NCI-H146 treated with DMSO at 0.1 percent for 48 hours (cell line): ENCODE measurements at regions not wholly inside any gene's neighbourhood (a gene's known extent, or its start where the extent isn't known, plus 50 kb on each side); places are given as distances from the start of the nearest gene placed in this dataset.
"Not testable (repeated sequence)": the region's sequence is repeated elsewhere in the genome, so short reads cannot be mapped to it uniquely, and the experiment has no call there.

Source experiments
- DNase-seq: peaks from one replicate; lab custom pipeline; 2025; ENCODE audit not compliant: unreplicated experiment; lab: John Stamatoyannopoulos, UW

DNA sequence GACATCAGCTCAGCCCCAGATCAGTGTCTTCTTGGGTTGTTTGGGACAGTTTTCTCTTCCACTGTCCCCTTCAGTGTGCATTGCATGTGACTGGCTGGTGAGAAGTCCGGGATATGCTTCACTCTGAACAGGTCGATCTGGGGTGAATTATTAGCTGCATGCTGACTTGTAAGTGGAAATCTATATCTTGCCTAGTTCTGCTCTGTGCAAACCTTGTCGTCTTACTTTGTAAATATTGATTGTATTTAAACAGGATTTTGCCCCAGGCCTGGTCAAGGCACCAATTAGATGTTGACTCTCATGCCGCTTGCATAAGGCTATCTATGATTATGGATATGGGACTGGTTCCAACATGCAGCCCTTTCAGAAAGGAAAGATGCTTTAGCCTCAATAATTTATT lies 669.7 kb downstream of the TYW1 start:
- peak; percentile 31 for DNase-seq

- no peak for DNase-seq
These were observed 674.4 kb downstream of the TYW1 start for GRCh38 chr7:67671006-67671548.

DNA sequence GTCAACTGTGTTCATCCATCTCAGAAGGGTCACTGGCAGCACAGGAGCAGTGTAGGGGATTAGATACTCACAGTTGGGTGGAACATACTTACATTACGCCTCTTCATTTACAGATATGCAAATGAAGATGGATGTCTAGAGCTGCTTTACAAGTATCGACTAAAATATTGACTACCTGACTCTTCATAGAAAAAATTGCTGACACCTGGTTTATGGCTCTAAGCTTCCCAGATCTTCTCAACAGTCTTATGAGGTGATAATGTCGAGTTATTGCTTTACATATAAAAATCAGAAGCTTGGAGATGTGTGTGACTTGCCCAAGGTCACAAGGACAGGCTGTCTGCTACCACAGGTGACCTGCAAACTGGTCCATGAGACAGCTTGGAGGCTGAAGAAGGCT lies 677.2 kb downstream of the TYW1 start:
- DNase-seq = no peak

- not testable (repeated sequence) for DNase-seq
These were observed 678.2 kb downstream of the TYW1 start for GRCh38 chr7:67674862-67675261.

DNA sequence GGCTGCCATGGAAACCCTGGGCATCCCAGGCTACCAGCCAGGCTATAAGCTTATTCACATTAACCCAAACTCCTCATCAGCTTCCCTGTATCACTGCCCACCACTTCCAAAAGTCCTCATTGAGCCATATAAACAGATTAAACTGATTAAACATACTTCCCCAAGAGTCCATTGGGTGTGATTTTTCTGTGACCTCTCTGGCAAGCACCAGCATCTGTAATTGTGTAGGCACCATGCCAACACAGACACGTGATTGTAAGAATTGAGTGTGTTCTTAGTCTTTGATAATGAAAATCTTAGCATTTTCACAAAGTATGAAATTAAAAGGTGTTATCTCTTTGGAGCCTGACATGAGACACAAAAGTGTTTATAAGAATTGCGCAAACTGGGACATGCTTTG lies 679.3 kb downstream of the TYW1 start:
- DNase-seq = no peak

GRCh38 chr7:67678419-67678818 lies 681.8 kb downstream of the TYW1 start:
- no peak for DNase-seq

DNA sequence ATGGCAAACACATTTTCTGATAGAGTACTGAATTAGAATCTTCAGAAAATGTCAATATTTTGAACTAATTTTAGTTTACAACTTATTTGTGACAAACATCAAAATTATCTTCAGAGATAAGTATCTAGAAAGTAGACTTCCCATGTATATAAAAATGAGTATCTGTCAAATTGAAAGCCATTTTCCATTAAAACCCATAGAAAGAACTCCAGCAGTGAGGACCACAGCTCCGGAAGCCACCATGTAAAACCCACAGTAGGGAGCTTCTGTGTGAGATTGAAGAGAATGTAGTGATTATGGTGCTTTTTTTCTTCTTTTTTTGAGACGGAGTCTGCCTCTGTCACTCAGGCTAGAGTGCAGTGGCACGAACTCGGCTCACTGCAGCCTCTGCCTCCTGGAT lies 687.0 kb downstream of the TYW1 start:
- no peak for DNase-seq

DNA sequence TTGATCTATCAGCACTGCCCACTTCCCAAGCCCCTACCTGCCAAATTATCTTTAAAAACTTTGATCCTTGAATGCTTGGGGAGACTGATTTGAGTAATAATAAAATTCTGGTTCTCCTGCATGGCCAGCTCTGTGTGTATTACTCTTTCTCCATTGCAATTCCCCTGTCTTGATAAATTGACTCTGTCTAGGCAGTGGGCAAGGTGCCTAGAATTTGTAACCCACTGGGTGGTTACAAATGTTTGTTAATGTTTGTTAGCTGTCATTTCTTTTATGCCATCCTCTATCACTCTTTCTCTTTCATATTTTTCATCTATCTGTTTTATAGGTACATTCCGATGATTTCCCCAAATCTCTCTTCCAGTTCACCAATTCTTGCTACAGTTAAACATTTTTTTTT lies 694.1 kb downstream of the TYW1 start:
- DNase-seq = no peak

- no peak for DNase-seq
These were observed 695.8 kb downstream of the TYW1 start for GRCh38 chr7:67692425-67692824.

DNA sequence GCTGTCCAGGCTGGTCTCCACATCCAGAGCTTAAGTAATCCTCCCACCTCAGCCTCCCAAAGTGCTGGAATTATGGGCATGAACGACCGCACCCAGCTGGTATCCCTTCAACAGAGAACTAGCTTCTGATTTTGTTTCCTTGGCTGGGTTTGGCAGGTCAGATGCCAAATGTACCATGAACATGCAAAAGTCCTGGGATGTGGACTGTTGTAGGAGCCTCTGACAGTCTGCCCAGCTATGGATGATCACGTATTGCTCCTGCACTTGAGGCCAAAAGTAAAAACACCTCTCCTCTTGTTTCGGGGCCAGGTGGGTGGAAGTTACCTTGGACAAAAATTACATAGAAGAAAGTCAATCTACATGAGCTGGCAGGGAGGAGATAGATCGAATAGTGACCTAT lies 699.5 kb downstream of the TYW1 start:
- no peak for DNase-seq

DNA sequence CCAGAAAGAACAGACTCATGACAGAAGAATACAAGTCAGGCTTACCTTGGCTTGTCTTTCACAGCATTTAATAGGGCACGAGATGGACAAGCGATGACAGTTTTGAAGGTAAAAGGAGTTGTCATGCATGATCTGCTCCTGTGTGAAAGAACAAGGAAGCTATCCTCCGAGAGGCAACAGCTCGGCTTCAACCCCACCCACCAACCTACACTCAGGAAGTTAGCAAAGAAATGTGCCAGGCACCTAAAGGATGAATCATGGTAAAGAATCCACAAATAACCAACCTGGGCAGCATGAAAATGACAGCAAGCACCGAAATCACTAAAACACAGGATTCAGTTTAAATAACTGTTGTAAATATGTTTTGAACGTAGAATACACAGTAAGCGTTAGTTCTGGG lies 700.2 kb downstream of the TYW1 start:
- DNase-seq = no peak

DNA sequence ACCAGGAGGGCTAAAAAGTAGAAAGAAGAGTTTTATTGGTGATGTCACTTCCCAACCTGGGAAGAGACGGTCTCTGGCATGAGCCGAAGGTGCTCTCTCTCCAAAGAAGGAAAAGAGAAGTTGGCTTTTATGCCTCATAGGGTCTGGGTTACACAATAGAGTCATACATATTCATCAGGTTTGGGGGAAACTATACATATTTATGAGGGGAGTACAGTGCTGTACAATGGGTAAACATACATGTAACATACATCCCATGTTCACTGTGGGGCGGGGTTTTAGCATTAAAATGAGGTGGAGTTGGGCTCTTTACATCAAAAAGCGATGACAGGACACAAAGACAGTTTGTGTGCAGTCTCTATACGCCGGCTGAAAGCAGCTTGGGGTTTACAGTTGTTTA lies 701.7 kb downstream of the TYW1 start:
- no peak for DNase-seq

DNA sequence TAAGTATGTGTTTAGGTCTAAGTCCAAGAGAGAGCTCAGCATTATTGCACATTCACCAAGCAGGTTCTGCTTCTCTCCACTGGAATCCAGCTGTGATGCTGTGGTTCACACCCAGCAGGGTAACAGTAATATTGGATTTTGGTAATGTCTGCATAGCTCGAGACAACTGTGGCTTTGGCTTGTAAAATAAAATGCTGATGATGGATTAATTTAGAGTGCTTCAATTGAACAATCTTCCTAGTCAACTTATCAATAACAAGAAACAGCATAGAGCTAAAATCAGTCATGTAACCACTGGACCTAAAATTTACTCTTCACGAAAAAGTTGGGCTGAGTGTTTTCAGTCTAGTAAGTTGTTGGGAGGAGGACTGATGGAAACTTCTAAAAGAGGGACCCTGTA lies 709.2 kb downstream of the TYW1 start:
- DNase-seq = no peak

DNA sequence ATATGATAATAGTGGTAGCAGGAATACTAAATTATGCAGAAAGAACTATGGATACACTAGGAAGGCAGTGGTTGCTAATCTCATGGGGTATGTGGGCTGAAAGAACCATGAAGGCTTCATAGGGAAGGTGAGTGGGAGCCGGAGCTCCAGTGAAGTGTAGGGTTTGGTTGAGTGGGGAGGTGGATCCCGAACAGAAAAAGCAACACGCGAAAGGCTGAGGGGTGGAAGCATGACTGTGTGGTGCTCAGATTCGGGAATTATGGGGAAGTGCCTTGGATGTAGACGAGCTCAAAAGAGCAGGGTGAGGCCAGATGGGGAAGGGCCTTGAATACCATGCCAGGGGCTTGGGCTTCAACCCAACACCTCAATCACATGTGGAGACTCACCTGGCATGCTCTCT lies 715.1 kb downstream of the TYW1 start:
- no peak for DNase-seq

GRCh38 chr7:67713451-67714056 lies 716.9 kb downstream of the TYW1 start:
- no peak for DNase-seq

GRCh38 chr7:67716729-67717128 lies 720.1 kb downstream of the TYW1 start:
- DNase-seq = no peak

DNA sequence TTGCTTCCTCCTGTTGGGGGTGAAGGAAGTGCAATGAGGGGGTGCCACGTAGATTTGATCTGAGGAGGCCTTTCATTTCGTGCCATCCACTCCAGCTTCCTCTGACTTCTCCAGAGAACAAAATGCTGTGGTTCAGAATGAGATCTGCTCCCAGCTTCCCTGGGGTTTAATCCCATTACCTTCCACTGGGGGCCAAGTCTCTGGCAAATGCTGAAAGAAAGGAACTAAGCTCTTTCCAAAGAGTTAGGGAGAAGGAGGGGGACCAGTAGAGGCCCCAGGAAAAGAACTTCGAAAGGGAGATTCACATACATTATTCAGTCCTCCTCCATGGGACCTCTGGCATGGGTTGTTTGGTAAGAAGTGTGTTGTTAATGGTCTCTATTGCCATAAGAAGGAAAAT lies 727.0 kb downstream of the TYW1 start:
- DNase-seq = no peak

GRCh38 chr7:67724435-67724834 lies 727.8 kb downstream of the TYW1 start:
- no peak for DNase-seq

DNA sequence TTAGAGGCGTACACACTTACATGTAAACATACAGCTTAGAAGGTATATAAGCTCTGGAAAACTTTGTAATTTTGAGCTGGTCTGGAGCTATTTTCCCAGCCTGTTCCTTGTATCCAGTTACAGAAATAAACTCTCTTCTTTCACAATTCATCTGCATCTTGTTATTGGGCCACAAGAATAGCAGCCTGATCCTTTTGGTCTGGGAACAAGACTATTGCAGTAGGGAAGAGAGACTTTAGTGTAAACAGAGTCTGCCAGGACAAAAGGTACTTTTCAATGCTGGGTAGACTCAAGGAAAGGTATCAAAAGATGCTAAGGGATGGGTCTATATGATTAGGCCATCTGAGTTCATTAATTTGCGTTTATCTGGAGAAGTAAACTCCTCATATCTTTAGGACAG lies 728.3 kb downstream of the TYW1 start:
- DNase-seq = no peak

DNA sequence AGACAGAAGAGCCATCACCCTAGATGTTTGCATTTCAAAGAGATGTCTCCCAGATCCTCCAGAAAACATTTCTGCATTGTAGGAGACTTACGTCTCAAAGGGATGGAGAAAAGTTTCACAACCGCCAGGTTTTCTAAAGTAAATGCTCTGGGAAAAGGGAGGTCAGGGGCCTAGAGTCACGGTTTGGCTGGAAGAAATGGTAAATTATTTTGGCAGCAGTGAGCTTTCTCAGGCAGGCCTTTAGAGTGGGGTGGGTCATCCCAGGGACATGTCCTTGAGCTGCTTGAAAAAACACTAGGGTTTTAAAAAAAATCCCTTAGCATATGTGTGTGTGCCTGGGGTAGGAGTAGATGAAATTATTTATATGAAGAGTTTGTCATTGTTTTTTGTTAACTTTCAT lies 728.8 kb downstream of the TYW1 start:
- DNase-seq = no peak

- no peak for DNase-seq
These were observed 733.1 kb downstream of the TYW1 start for GRCh38 chr7:67729771-67730170.

GRCh38 chr7:67731704-67732103 lies 735.1 kb downstream of the TYW1 start:
- DNase-seq = no peak

DNA sequence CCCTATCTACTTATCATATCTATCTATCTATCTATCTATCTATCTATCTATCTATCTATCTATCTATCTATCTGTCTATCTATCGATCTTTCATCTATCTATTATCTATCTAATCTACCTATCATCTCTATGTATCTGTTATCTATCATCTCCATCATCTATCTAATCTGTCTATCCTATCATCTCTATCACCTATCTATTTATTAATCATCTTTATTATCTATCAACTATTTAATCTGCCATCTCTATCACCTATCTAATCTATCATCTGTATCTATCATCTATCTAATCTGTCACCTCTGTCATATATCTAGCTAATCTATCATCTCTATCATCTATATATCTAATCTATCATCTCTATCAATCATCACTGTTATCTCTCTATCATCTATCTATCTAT lies 736.3 kb downstream of the TYW1 start:
- DNase-seq = no peak
